Omental fat pad (tissue), 3 donors: ENCODE measurements at regions not wholly inside any gene's neighbourhood (a gene's known extent, or its start where the extent isn't known, plus 50 kb on each side); places are given as distances from the start of the nearest gene placed in this dataset.

Experiments used
- ATAC-seq: fragments of 150-250 bp; one replicate; pipeline ENCODE4 v1.9.1; 2016; ENCODE audit warnings: mild to moderate bottlenecking, moderate library complexity; ENCODE audit not compliant: low FRiP score
- DNase-seq: peaks from one replicate; pipeline ENCODE4 v3.0.0-alpha.2; 2019; ENCODE audit warnings: low spot score
- TF ChIP-seq, protein P1 (sequence below), 3 donors: fragments of 450-650 bp; IDR thresholded peaks; one replicate each; pipeline ENCODE4 v1.5.1; 2016 to 2017; ENCODE audit warnings: antibody characterized with exemption in 3 of 3, mild to moderate bottlenecking in 3 of 3, moderate library complexity in 2 of 3

DNA sequence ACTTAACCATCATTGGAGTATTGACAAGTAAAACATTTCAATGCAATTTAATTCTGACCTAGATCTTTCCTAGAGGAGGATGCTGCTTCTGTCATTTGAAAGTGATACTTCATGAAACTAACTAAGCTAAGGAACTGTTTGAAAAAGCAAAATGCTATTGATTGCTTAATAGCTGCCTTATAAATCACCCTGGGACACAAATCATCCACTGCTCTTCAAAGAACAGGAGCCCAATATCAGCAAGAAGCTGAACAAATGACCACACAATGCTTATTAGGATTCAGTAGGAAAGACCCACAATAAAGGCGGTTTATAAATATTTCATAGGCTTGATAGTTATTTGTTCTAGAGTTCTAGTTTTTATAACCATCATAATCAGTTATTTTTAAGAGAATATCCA is 216.3 kb downstream of the TEX36 start:
- DNase-seq = no peak

DNA sequence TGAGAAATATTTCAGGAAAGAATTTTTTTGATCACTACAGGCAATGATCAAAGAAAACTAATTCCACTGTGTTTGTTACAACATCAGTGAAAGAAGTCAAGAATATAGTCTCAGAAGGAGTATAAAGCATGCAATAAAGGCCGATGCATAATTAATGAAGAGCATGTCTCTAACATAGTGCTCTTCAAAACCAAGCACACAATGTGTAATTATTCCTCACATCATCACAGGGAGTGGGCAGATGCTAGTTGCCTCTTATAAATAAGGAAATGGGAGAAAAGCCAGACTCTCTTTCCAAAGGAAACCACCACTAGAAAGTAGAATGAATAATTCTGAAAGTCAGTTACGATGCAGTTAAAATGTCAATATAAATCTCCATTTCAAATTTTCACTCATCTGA is 220.1 kb downstream of the TEX36 start:
- DNase-seq (no peak), ATAC-seq (no peak)
- TF ChIP-seq, protein P1, sequence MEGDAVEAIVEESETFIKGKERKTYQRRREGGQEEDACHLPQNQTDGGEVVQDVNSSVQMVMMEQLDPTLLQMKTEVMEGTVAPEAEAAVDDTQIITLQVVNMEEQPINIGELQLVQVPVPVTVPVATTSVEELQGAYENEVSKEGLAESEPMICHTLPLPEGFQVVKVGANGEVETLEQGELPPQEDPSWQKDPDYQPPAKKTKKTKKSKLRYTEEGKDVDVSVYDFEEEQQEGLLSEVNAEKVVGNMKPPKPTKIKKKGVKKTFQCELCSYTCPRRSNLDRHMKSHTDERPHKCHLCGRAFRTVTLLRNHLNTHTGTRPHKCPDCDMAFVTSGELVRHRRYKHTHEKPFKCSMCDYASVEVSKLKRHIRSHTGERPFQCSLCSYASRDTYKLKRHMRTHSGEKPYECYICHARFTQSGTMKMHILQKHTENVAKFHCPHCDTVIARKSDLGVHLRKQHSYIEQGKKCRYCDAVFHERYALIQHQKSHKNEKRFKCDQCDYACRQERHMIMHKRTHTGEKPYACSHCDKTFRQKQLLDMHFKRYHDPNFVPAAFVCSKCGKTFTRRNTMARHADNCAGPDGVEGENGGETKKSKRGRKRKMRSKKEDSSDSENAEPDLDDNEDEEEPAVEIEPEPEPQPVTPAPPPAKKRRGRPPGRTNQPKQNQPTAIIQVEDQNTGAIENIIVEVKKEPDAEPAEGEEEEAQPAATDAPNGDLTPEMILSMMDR (IDR thresholded peaks at IDR 0.05) = no peak

More for the DNA sequence above, 216.3 kb downstream of the TEX36 start:
- no peak for ATAC-seq
- TF ChIP-seq, protein P1 (IDR thresholded peaks at IDR 0.05) = no peak

DNA sequence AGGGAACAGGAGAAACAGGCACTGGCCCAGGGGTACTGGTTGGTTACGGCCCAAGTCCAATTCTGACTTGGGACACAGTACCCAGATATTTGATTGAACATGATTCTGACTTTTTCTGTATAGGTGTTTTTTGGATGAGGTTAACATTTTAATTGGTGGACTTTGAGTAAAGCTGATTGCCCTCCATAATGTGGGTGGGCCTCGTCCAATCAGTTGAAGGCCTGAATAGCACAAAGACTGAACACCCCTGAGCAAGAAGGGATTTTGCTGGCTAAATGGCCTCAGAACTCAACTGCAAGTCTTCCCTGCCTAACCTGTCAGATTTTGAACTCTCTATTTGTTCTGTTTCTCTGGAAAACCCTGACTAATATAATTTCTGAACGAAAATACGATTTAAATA is 222.6 kb downstream of the TEX36 start:
- TF ChIP-seq, protein P1 (IDR thresholded peaks at IDR 0.05) = no peak
- no peak for ATAC-seq
- no peak for DNase-seq

DNA sequence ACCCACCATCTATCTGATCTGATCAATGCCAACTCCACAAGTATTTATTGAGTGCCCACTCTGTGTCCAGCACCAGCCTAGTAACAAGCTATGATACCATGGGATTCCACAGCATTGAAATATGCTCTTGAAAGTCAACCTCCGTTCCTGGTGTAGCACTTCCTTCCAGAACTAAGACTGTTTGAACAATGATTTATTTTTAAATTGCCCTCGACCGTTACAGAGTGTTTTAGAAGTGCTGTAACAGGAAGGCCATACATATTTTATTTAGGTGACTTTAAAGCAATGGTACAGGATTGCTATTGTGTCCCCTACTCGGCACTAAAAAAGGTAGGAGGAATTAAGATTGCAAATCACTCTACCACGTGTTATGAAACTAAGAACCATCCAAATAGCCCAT is 225.6 kb downstream of the TEX36 start:
- no peak for DNase-seq
- TF ChIP-seq, protein P1 (IDR thresholded peaks at IDR 0.05) = no peak
- no peak for ATAC-seq

DNA sequence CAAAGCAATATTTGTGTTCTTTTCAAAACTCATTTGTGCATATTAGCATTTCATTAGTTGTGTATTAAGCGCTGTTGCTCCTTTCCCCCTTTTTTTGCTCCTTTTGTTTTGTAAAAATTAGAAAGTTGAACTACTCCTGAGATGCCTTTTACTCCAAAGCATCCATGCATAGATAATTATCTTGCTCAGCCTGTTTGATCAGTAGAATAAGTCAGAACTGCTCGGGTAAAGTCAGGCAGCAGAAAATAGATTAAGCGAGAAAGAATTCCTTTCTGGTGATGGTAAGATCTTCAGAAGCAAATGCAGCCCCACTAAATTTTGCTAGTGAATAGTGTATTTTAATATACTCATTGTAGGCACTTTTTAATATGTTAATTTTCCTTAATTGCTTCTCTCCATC is 227.1 kb downstream of the TEX36 start:
- TF ChIP-seq, protein P1 (IDR thresholded peaks at IDR 0.05) = no peak

DNA sequence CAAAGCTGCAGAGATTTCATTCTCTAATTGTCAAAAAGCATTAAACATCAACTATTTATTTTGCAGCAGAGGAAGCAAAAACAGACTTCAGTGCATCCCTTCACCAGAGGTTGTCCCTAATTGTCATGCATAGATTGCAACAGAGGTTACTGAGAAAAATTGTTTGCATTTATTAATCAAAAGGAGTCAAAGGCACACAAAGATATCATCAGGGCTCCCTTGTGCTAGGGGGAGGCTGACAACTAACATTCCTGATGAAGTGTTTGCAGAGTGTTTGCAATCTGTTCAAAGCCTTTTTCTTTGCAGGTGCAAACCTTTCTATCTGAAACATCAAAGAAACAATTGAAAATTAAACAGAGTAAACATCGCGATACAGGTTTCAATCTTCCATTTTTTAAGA is 227.5 kb downstream of the TEX36 start:
- DNase-seq (no peak), ATAC-seq (no peak)
- TF ChIP-seq, protein P1 (IDR thresholded peaks at IDR 0.05) = no peak

More for the DNA sequence above, 227.1 kb downstream of the TEX36 start:
- DNase-seq (no peak), ATAC-seq (no peak)

DNA sequence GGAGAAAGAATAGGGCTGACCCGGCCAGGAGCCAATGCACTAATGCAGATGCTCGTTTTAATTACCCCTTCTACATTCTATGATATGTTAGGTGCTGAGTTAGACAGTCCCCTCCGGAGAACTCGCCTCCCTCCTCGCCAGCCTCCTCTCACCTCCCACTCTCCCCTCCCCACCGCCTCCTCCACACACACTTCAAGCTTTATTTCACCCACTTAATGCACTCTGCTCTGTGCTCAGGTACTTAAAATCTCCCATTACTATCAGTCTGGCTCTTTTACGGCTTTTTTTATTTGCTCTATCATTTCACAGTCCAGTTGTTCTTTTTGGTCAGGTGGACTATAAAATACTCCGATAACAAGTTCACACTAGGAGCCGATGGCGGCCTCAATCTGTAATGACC is 231.6 kb downstream of the TEX36 start:
- TF ChIP-seq, protein P1 (IDR thresholded peaks at IDR 0.05) = no peak
- ATAC-seq = no peak
- DNase-seq = no peak
